Esophagus squamous epithelium (tissue), 5 donors: ENCODE measurements at regions not wholly inside any gene's neighbourhood (a gene's known extent, or its start where the extent isn't known, plus 50 kb on each side); places are given as distances from the start of the nearest gene placed in this dataset.
"Not testable (repeated sequence)": the region's sequence is repeated elsewhere in the genome, so short reads cannot be mapped to it uniquely, and the experiment has no call there.

Experiments used
- DNase-seq: peaks from one replicate; lab custom pipeline; 2025; lab: John Stamatoyannopoulos, UW
- H3K27ac ChIP-seq, 4 donors: fragments of 200-600 bp; sonication (generic); one replicate each; pipeline ENCODE4 v1.5.1; 2016 to 2019; ENCODE audit warnings: mild to moderate bottlenecking in 1 of 4
- H3K27me3 ChIP-seq, 4 donors: fragments of 200-600 bp; sonication (generic); 1 replicate in 3 of 4; 2 replicates in 1 of 4; pipeline versions ENCODE4 v1.5.1 to v1.6.0; 2017 to 2021; ENCODE audit warnings: antibody characterized with exemption in 1 of 4
- H3K36me3 ChIP-seq, 3 donors: fragments of 200-600 bp; sonication (generic); one replicate each; pipeline ENCODE4 v1.5.1; 2016 to 2019
- H3K4me1 ChIP-seq, 3 donors: fragments of 200-600 bp; sonication (generic); one replicate each; pipeline ENCODE4 v1.5.1; 2017 to 2019
- H3K4me3 ChIP-seq, 4 donors: fragments of 200-600 bp; sonication (generic); 1 replicate in 3 of 4; 2 replicates in 1 of 4; pipeline ENCODE4 v1.5.1; 2016 to 2019; ENCODE audit warnings: mild to moderate bottlenecking in 2 of 4, moderate library complexity in 1 of 4
- H3K9me3 ChIP-seq, 3 donors: fragments of 200-600 bp; sonication (generic); one replicate each; pipeline ENCODE4 v1.5.1; 2016 to 2019
- CTCF ChIP-seq, 6 experiments: fragments of 450-650 bp in 4 of 6; fragments of 200-600 bp in 2 of 6; sonication (generic) in 2 of 6; IDR thresholded peaks; one replicate each; pipeline ENCODE4 v1.5.1; 2016 to 2019; ENCODE audit warnings: antibody characterized with exemption in 6 of 6, mild to moderate bottlenecking in 4 of 6, moderate library complexity in 4 of 6
- POLR2A ChIP-seq, 4 donors: fragments of 450-650 bp; IDR thresholded peaks; one replicate each; pipeline ENCODE4 v1.6.1; 2017; ENCODE audit warnings: antibody characterized with exemption in 4 of 4, mild to moderate bottlenecking in 4 of 4, moderate library complexity in 3 of 4
- WGBS, 2 donors: methylation state at CpG; one replicate each; pipeline ENCODE4 v1.1.5; 2018; 5-methylcytosine and 5-hydroxymethylcytosine counted together
- intact Hi-C: fragments of 100-400 bp; cut with DNase I; formaldehyde crosslinking; loops from one replicate; pipeline ENCODE4 v1.15.0; 2022
- donor health status: DM: yes; HTN: yes; CAD: no.

- H3K9me3 ChIP-seq = no peaks in the 10 kb centered on the region
- TF ChIP-seq CTCF (IDR thresholded peaks at IDR 0.05) (no peak), POLR2A (IDR thresholded peaks at IDR 0.05) (no peak)
- H3K36me3 ChIP-seq = no peaks in the 10 kb centered on the region
- 80% methylated on average over 3 of the region's 3 CpGs for WGBS, 2 donors
- no peak for DNase-seq
- no peaks in the 10 kb centered on the region for H3K27me3 ChIP-seq
- H3K27ac ChIP-seq = no peak overlapping the region
- intact Hi-C loops = no loop called here
- no peak overlapping the region for H3K4me3 ChIP-seq
- no peaks in the 10 kb centered on the region for H3K4me1 ChIP-seq
Measured at GRCh38 chr13:70218618-70219017, 110.4 kb upstream of the KLHL1 start.

- H3K4me1 ChIP-seq, H3K36me3 ChIP-seq, H3K4me3 ChIP-seq, DNase-seq, intact Hi-C loops, H3K27me3 ChIP-seq, H3K9me3 ChIP-seq, H3K27ac ChIP-seq: not testable (repeated sequence)
- 74 to 80% methylated on average over 6 to 10 of the region's 11 CpGs for WGBS, 2 donors
Measured at GRCh38 chr13:70208968-70209367, 100.7 kb upstream of the KLHL1 start.

- intact Hi-C loops = no loop called here
- H3K9me3 ChIP-seq = peaks cover 0 to 13% (median 0%) of the 10 kb centered on the region in 3 donors
- no peaks in the 10 kb centered on the region for H3K4me1 ChIP-seq
- TF ChIP-seq POLR2A (IDR thresholded peaks at IDR 0.05) (no peak), CTCF (IDR thresholded peaks at IDR 0.05) (no peak)
- H3K36me3 ChIP-seq = no peaks in the 10 kb centered on the region
- H3K4me3 ChIP-seq = no peak overlapping the region
- no peaks in the 10 kb centered on the region for H3K27me3 ChIP-seq
- no peak overlapping the region for H3K27ac ChIP-seq
- no peak for DNase-seq
Measured at GRCh38 chr13:70206671-70207070, 98.4 kb upstream of the KLHL1 start.

- no peak for TF ChIP-seq POLR2A (IDR thresholded peaks at IDR 0.05)
- TF ChIP-seq CTCF (IDR thresholded peaks at IDR 0.05) = no peak
- WGBS, 2 donors = 71 to 86% methylated on average over 5 of the region's 5 CpGs
- H3K27ac ChIP-seq = no peak overlapping the region
- intact Hi-C loops = no loop called here
- H3K27me3 ChIP-seq = no peaks in the 10 kb centered on the region
- no peak for DNase-seq
- no peak overlapping the region for H3K4me3 ChIP-seq
- peaks cover 0 to 7% (median 0%) of the 10 kb centered on the region in 3 donors for H3K9me3 ChIP-seq
- no peaks in the 10 kb centered on the region for H3K4me1 ChIP-seq
- H3K36me3 ChIP-seq = no peaks in the 10 kb centered on the region
Measured at GRCh38 chr13:70203661-70204229, 95.5 kb upstream of the KLHL1 start.

- TF ChIP-seq POLR2A (IDR thresholded peaks at IDR 0.05) (no peak), CTCF (IDR thresholded peaks at IDR 0.05) (no peak)
- Histone ChIP-seq H3K27me3 (no peaks in the 10 kb centered on the region), H3K9me3 (no peaks in the 10 kb centered on the region), H3K4me3 (no peak overlapping the region), H3K27ac (no peak overlapping the region), H3K4me1 (no peaks in the 10 kb centered on the region), H3K36me3 (no peaks in the 10 kb centered on the region)
- intact Hi-C loops = no loop called here
- no peak for DNase-seq
Measured at GRCh38 chr13:70191034-70191433, 82.8 kb upstream of the KLHL1 start.

- no peak for DNase-seq
- no peaks in the 10 kb centered on the region for H3K27me3 ChIP-seq
- no peaks in the 10 kb centered on the region for H3K9me3 ChIP-seq
- no peaks in the 10 kb centered on the region for H3K36me3 ChIP-seq
- no peak overlapping the region for H3K4me3 ChIP-seq
- H3K27ac ChIP-seq = no peak overlapping the region
- TF ChIP-seq POLR2A (IDR thresholded peaks at IDR 0.05) (no peak), CTCF (IDR thresholded peaks at IDR 0.05) (no peak)
- WGBS, 2 donors = 46 to 69% methylated on average over 2 of the region's 2 CpGs
- intact Hi-C loops = no loop called here
- H3K4me1 ChIP-seq = no peaks in the 10 kb centered on the region
Measured at GRCh38 chr13:70189981-70190380, 81.7 kb upstream of the KLHL1 start.
